Neural cell (in vitro differentiated cells): ENCODE measurements at regions not wholly inside any gene's neighbourhood (a gene's known extent, or its start where the extent isn't known, plus 50 kb on each side); places are given as distances from the start of the nearest gene placed in this dataset.

Source experiments
- CTCF ChIP-seq: fragments of 450-650 bp; IDR thresholded peaks from 2 replicates; pipeline ENCODE4 v1.5.1; 2014; ENCODE audit warnings: antibody characterized with exemption, mild to moderate bottlenecking, moderate library complexity; ENCODE audit not compliant: poor library complexity, severe bottlenecking
- POLR2AphosphoS5 ChIP-seq: IDR thresholded peaks from 2 replicates; pipeline ENCODE4 v1.6.1; 2012
- RAD21 ChIP-seq: fragments of 450-650 bp; conservative IDR thresholded peaks from 2 replicates; pipeline ENCODE4 v1.6.1; 2014; ENCODE audit warnings: antibody characterized with exemption, mild to moderate bottlenecking, moderate library complexity

- no peak for TF ChIP-seq CTCF
- no peak for TF ChIP-seq POLR2AphosphoS5
- no peak for TF ChIP-seq RAD21
Measured at GRCh38 chr10:127827354-127828140, 65.2 kb downstream of the CLRN3 start.
